IMR-90 (cell line): ENCODE measurements at regions not wholly inside any gene's neighbourhood (a gene's known extent, or its start where the extent isn't known, plus 50 kb on each side); places are given as distances from the start of the nearest gene placed in this dataset.

Experiments
- ATAC-seq: fragments of 200-7000 bp; cut with Tn5 transposase; 2 replicates; pipeline ENCODE4 v1.9.1; 2020; ENCODE audit warnings: low read depth, mild to moderate bottlenecking, moderate library complexity
- BruUV-seq: library from RNA; stranded (reverse); fragments of 400-500 nt; replicated peaks from 2 replicates; lab custom pipeline; 2021; lab: Mats Ljungman, UMichigan
- CTCF ChIA-PET: fragments of 300-600 bp; formaldehyde crosslinking; extraction: SDS; loops from one replicate; lab custom pipeline; 2021; ENCODE audit warnings: antibody characterized with exemption; lab: Yijun Ruan, JAX
- POLR2A ChIA-PET: fragments of 300-600 bp; sonication (Branson Sonifier 250); formaldehyde crosslinking; loops from one replicate; lab custom pipeline; 2022; ENCODE audit warnings: antibody characterized with exemption; ENCODE audit not compliant: unreplicated experiment; lab: Charles Lee
- DNase-seq: peaks from one replicate; pipeline ENCODE4 v3.0.0; 2013
- H2AFZ ChIP-seq: replicated peaks from 2 replicates; pipeline ENCODE3; 2013; ENCODE audit warnings: low read length, mild to moderate bottlenecking; ENCODE audit not compliant: poor library complexity
- H2AK5ac ChIP-seq: 2 replicates; pipeline ENCODE4 v1.6.1; 2013; ENCODE audit warnings: low read depth, low read length, inconsistent platforms
- H2AK9ac ChIP-seq: replicated peaks from 2 replicates; pipeline ENCODE3; 2013; ENCODE audit warnings: mild to moderate bottlenecking, low read depth, low read length, moderate library complexity; ENCODE audit not compliant: poor library complexity
- H2BK120ac ChIP-seq: 2 replicates; pipeline ENCODE4 v1.6.1; 2013; ENCODE audit warnings: low read depth, low read length, inconsistent platforms
- H2BK15ac ChIP-seq: 3 replicates; pipeline ENCODE4 v1.6.1; 2013; ENCODE audit warnings: low read depth, low read length, inconsistent platforms
- H2BK20ac ChIP-seq: 2 replicates; pipeline ENCODE4 v1.6.1; 2013; ENCODE audit warnings: low read depth, mild to moderate bottlenecking, inconsistent platforms, low read length, moderate library complexity
- H2BK5ac ChIP-seq: 2 replicates; pipeline ENCODE4 v1.6.1; 2013; ENCODE audit warnings: mild to moderate bottlenecking, low read depth, low read length, inconsistent platforms; ENCODE audit not compliant: poor library complexity, severe bottlenecking
- H3K14ac ChIP-seq: replicated peaks from 2 replicates; pipeline ENCODE4 v1.6.1; 2013; ENCODE audit warnings: low read depth, low read length, inconsistent platforms
- H3K18ac ChIP-seq: 2 replicates; pipeline ENCODE4 v1.6.1; 2013; ENCODE audit warnings: low read depth, low read length, control low read depth
- H3K23ac ChIP-seq: 2 replicates; pipeline ENCODE4 v1.6.1; 2013; ENCODE audit warnings: low read depth, low read length, inconsistent platforms
- H3K27ac ChIP-seq: 2 replicates; pipeline ENCODE4 v1.5.1; 2013; ENCODE audit warnings: mild to moderate bottlenecking, control low read depth, low read length; ENCODE audit not compliant: insufficient read depth
- H3K27me3 ChIP-seq: 2 replicates; pipeline ENCODE4 v1.6.1; 2013; ENCODE audit warnings: low read length; ENCODE audit not compliant: control insufficient read depth, insufficient read depth
- H3K36me3 ChIP-seq: 2 replicates; pipeline ENCODE4 v1.6.1; 2013; ENCODE audit warnings: low read length, mixed read lengths; ENCODE audit not compliant: control insufficient read depth, insufficient read depth
- H3K4ac ChIP-seq: 2 replicates; pipeline ENCODE4 v1.6.1; 2013; ENCODE audit warnings: low read depth, low read length, inconsistent platforms
- H3K4me1 ChIP-seq: 2 replicates; pipeline ENCODE4 v1.6.1; 2013; ENCODE audit warnings: low read length, mixed read lengths; ENCODE audit not compliant: control insufficient read depth, insufficient read depth
- H3K4me2 ChIP-seq: 2 replicates; pipeline ENCODE4 v1.6.1; 2013; ENCODE audit warnings: low read depth, mild to moderate bottlenecking, control low read depth, low read length, moderate library complexity
- H3K4me3 ChIP-seq: 2 replicates; pipeline ENCODE4 v1.5.1; 2013; ENCODE audit warnings: low read depth, mild to moderate bottlenecking, control low read depth, low read length, moderate library complexity; ENCODE audit not compliant: insufficient read depth
- H3K56ac ChIP-seq: 2 replicates; pipeline ENCODE4 v1.6.1; 2013; ENCODE audit warnings: low read length, inconsistent platforms; ENCODE audit not compliant: insufficient read depth; ENCODE audit errors: extremely low read depth
- H3K79me1 ChIP-seq, 2 experiments: 2 replicates each; pipeline ENCODE4 v1.6.1; 2013; ENCODE audit warnings: low read length in 2 of 2, inconsistent platforms in 1 of 2, low read depth in 1 of 2
- H3K9ac ChIP-seq: 2 replicates; pipeline ENCODE4 v1.6.1; 2013; ENCODE audit warnings: low read depth, low read length, control low read depth
- H3K9me1 ChIP-seq: 2 replicates; pipeline ENCODE4 v1.6.1; 2013; ENCODE audit warnings: low read length, inconsistent platforms; ENCODE audit not compliant: insufficient read depth
- H3K9me3 ChIP-seq: 2 replicates; pipeline ENCODE4 v1.6.1; 2013; ENCODE audit warnings: low read length; ENCODE audit not compliant: control insufficient read depth, insufficient read depth
- H4K20me1 ChIP-seq: 2 replicates; pipeline ENCODE4 v1.6.1; 2013; ENCODE audit warnings: low read length, inconsistent platforms; ENCODE audit not compliant: insufficient read depth
- H4K5ac ChIP-seq: 2 replicates; pipeline ENCODE4 v1.6.1; 2013; ENCODE audit warnings: mild to moderate bottlenecking, low read depth, low read length, control low read depth
- H4K8ac ChIP-seq, 2 experiments: 2 replicates each; pipeline ENCODE4 v1.6.1; 2013; ENCODE audit warnings: low read depth in 2 of 2, low read length in 2 of 2, control low read depth in 1 of 2, inconsistent platforms in 1 of 2
- H4K91ac ChIP-seq: 2 replicates; pipeline ENCODE4 v1.6.1; 2013; ENCODE audit warnings: low read depth, low read length, inconsistent platforms; ENCODE audit not compliant: insufficient read depth
- CEBPB ChIP-seq: IDR thresholded peaks from 2 replicates; pipeline ENCODE4 v1.6.1; 2012; ENCODE audit warnings: low read depth, low read length, improper control_type of control experiment
- FOS ChIP-seq: fragments of 150-350 bp; IDR thresholded peaks from 2 replicates; pipeline ENCODE4 v1.6.1; 2016; ENCODE audit warnings: low read depth, low read length
- MAFK ChIP-seq: IDR thresholded peaks from 2 replicates; pipeline ENCODE4 v1.6.1; 2012; ENCODE audit warnings: low read depth, low read length, improper control_type of control experiment
- MXI1 ChIP-seq: IDR thresholded peaks from 2 replicates; pipeline ENCODE4 v1.6.1; 2012; ENCODE audit warnings: low read depth, mild to moderate bottlenecking, low read length, moderate library complexity, borderline replicate concordance
- WGBS, 2 experiments: methylation state at CpG; one replicate each; pipeline versions ENCODE4 v1.1.5 to v1.1.7; 2013; ENCODE audit warnings: missing lambda C conversion rate in 2 of 2; ENCODE audit not compliant: insufficient read length in 1 of 2; ENCODE audit errors: extremely low coverage in 2 of 2; 5-methylcytosine and 5-hydroxymethylcytosine counted together
- dilution Hi-C: fragments of 300-500 bp; cut with HindIII; formaldehyde crosslinking; loops from one replicate; pipeline ENCODE4 v1.14.3; 2018; ENCODE audit warnings: low sequenced_read_pairs; ENCODE audit not compliant: unreplicated experiment
- in situ Hi-C: fragments of 300-500 bp; cut with MboI; formaldehyde crosslinking; loops from 3 replicates; pipeline ENCODE4 v1.14.3; 2019; ENCODE audit warnings: low sequenced_read_pairs, inconsistent platforms, mixed read lengths
- intact Hi-C: fragments of 100-400 bp; cut with micrococcal nuclease; formaldehyde crosslinking; loops from 2 replicates; pipeline ENCODE4 v1.10.0; 2022
- TF ChIP-seq, protein P1 (sequence below): conservative IDR thresholded peaks from 2 replicates; pipeline ENCODE4 v1.5.1; 2012; ENCODE audit warnings: mild to moderate bottlenecking, low read depth, low read length, improper control_type of control experiment

DNA sequence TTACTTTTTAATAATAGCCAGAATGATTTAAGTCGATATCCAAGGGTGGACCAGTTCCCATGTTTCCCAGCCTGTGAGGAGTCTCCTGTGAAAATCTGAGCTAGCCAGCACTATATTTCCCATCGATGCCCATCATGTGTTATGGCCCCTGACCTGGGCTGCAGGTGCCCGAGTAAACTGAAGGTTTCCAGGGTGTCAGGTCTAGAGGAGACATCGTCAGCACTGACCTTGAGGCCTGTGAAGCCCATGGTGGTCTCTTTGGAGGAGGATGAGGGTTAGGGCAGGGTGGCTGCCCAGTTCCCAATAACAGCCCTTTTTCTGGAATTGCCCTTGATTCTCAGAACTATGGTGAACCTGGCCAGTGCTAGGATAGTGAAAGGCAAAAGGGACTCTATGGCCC is 63.0 kb upstream of the TOP1 start:
- no TSS peak for BruUV-seq
- H2AK9ac ChIP-seq, result no peak overlapping the region
- H2AFZ ChIP-seq, result no peak overlapping the region
- ATAC-seq, result no peak
- no peaks in the 10 kb centered on the region for H3K27me3 ChIP-seq
- CTCF ChIA-PET, result no interaction called here
- peaks cover 2% of the 10 kb centered on the region; the same call in 1 of the 2 replicates for H3K4me1 ChIP-seq
- no peak overlapping the region for H4K91ac ChIP-seq
- 100% methylated on average over 1 of the region's 4 CpGs; no CpG with 5 or more reads in 1 of the 2 experiments for WGBS, 2 experiments
- H4K20me1 ChIP-seq, result peaks cover 4% of the 10 kb centered on the region; the same call in 1 of the 2 replicates
- H2BK5ac ChIP-seq, result no peak overlapping the region
- H2AK5ac ChIP-seq, result no peak overlapping the region
- no peaks in the 10 kb centered on the region for H3K36me3 ChIP-seq
- H2BK20ac ChIP-seq, result no peak overlapping the region
- H3K14ac ChIP-seq, result no peak overlapping the region
- peaks cover 0 to 3% of the 10 kb centered on the region in 2 experiments; a peak in 1 of 4 replicates for H3K79me1 ChIP-seq
- POLR2A ChIA-PET, result no interaction called here
- no peak overlapping the region for H3K9ac ChIP-seq
- H3K18ac ChIP-seq, result no peak overlapping the region
- TF ChIP-seq, protein P1, sequence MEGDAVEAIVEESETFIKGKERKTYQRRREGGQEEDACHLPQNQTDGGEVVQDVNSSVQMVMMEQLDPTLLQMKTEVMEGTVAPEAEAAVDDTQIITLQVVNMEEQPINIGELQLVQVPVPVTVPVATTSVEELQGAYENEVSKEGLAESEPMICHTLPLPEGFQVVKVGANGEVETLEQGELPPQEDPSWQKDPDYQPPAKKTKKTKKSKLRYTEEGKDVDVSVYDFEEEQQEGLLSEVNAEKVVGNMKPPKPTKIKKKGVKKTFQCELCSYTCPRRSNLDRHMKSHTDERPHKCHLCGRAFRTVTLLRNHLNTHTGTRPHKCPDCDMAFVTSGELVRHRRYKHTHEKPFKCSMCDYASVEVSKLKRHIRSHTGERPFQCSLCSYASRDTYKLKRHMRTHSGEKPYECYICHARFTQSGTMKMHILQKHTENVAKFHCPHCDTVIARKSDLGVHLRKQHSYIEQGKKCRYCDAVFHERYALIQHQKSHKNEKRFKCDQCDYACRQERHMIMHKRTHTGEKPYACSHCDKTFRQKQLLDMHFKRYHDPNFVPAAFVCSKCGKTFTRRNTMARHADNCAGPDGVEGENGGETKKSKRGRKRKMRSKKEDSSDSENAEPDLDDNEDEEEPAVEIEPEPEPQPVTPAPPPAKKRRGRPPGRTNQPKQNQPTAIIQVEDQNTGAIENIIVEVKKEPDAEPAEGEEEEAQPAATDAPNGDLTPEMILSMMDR, result no peak
- no peak for TF ChIP-seq MAFK
- TF ChIP-seq CEBPB, result no peak
- TF ChIP-seq FOS, result no peak
- TF ChIP-seq MXI1, result no peak
- intact Hi-C loops (loop anchor here (5.0 kb wide), 2 partner anchors 112 to 267 kb away; no protein-coding TSS in a partner anchor), in situ Hi-C loops (loop anchor here (25.0 kb wide), 2 partner anchors 647 to 1103 kb away; partner anchors contain the start of gene CHD6), dilution Hi-C loops (no loop called here)
- no peak overlapping the region for H4K5ac ChIP-seq
- no peak overlapping the region for H2BK120ac ChIP-seq
- no peak overlapping the region for H3K4me2 ChIP-seq
- H3K4me3 ChIP-seq, result no peak overlapping the region
- peaks cover 3% of the 10 kb centered on the region; the same call in 1 of the 2 replicates for H3K9me1 ChIP-seq
- no peak overlapping the region for H2BK15ac ChIP-seq
- H3K9me3 ChIP-seq, result no peaks in the 10 kb centered on the region
- no peak overlapping the region for H3K56ac ChIP-seq
- no peak for DNase-seq
- no peak overlapping the region for H3K23ac ChIP-seq
- no peak overlapping the region for H3K4ac ChIP-seq
- no peak overlapping the region for H3K27ac ChIP-seq
- no peak overlapping the region for H4K8ac ChIP-seq
